AG04450 (cell line): ENCODE measurements at regions not wholly inside any gene's neighbourhood (a gene's known extent, or its start where the extent isn't known, plus 50 kb on each side); places are given as distances from the start of the nearest gene placed in this dataset.

Source experiments
- CTCF ChIA-PET: fragments of 300-600, 350-600 bp; formaldehyde crosslinking; extraction: SDS; loops from one replicate; lab custom pipeline; 2022; ENCODE audit warnings: antibody characterized with exemption, inconsistent platforms; lab: Charles Lee
- POLR2A ChIA-PET: fragments of 350-600 bp; formaldehyde crosslinking; extraction: SDS; loops from one replicate; lab custom pipeline; 2021; ENCODE audit warnings: antibody characterized with exemption, inconsistent platforms; lab: Yijun Ruan, JAX
- DNase-seq: peaks from one replicate; pipeline ENCODE4 v3.0.0-alpha.2; 2011; ENCODE audit warnings: low read depth, low spot score
- H3K27ac ChIP-seq: one replicate; pipeline ENCODE4 v1.5.1; 2012; ENCODE audit warnings: low read depth, low read length, control low read depth
- H3K27me3 ChIP-seq: one replicate; pipeline ENCODE4 v1.6.0; 2012; ENCODE audit warnings: low read length; ENCODE audit not compliant: control insufficient read depth, insufficient read depth
- H3K4me3 ChIP-seq: 2 replicates; pipeline ENCODE4 v1.5.1; 2011; ENCODE audit warnings: mild to moderate bottlenecking, low read depth, low read length, control low read depth
- H3K9me3 ChIP-seq: 2 replicates; pipeline ENCODE4 v1.5.1; 2012; ENCODE audit warnings: low read length; ENCODE audit not compliant: control insufficient read depth, insufficient read depth
- CTCF ChIP-seq: IDR thresholded peaks from 2 replicates; pipeline ENCODE4 v1.5.1; 2011; ENCODE audit warnings: low read depth, low read length, control low read depth, inconsistent platforms

- ChIA-PET CTCF (no interaction called here), POLR2A (no interaction called here)
- Histone ChIP-seq H3K27me3 (no peaks in the 10 kb centered on the region), H3K9me3 (no peaks in the 10 kb centered on the region), H3K4me3 (no peak overlapping the region), H3K27ac (no peak overlapping the region)
- TF ChIP-seq CTCF, result no peak
- no peak for DNase-seq
These were observed 227.3 kb upstream of the GLRA1 start for GRCh38 chr5:152151940-152152339.

- Histone ChIP-seq H3K27ac (no peak overlapping the region), H3K4me3 (no peak overlapping the region), H3K27me3 (no peaks in the 10 kb centered on the region), H3K9me3 (no peaks in the 10 kb centered on the region)
- CTCF ChIA-PET, result interaction anchor here (0.6 kb wide), 1 partner anchor 222 kb away, joined by 6 read pairs; no protein-coding TSS in a partner anchor
- POLR2A ChIA-PET, result no interaction called here
- DNase-seq, result no peak
- no peak for TF ChIP-seq CTCF
These were observed 226.5 kb upstream of the GLRA1 start for GRCh38 chr5:152151113-152151512.

GRCh38 chr5:152147286-152147685, 222.6 kb upstream of the GLRA1 start:
- no peak for TF ChIP-seq CTCF
- POLR2A ChIA-PET, result no interaction called here
- CTCF ChIA-PET, result interaction anchor here (1.4 kb wide), 1 partner anchor 322 kb away, joined by 5 read pairs; no protein-coding TSS in a partner anchor
- no peak for DNase-seq
- no peak overlapping the region for H3K4me3 ChIP-seq
- H3K9me3 ChIP-seq, result no peaks in the 10 kb centered on the region
- no peaks in the 10 kb centered on the region for H3K27me3 ChIP-seq
- no peak overlapping the region for H3K27ac ChIP-seq

GRCh38 chr5:152146566-152146965, 221.9 kb upstream of the GLRA1 start:
- ChIA-PET CTCF (interaction anchor here (12.1 kb wide), 1 partner anchor 322 kb away, joined by 373 read pairs; no protein-coding TSS in a partner anchor), POLR2A (no interaction called here)

GRCh38 chr5:152144556-152144955, 219.9 kb upstream of the GLRA1 start:
- H3K27me3 ChIP-seq, result no peaks in the 10 kb centered on the region
- ChIA-PET CTCF (interaction anchor here (1.3 to 12.1 kb wide), 2 partner anchors 320 to 328 kb away, joined by 4 to 373 read pairs; no protein-coding TSS in a partner anchor), POLR2A (no interaction called here)
- H3K27ac ChIP-seq, result no peak overlapping the region
- H3K9me3 ChIP-seq, result no peaks in the 10 kb centered on the region
- TF ChIP-seq CTCF, result no peak
- no peak for DNase-seq
- no peak overlapping the region for H3K4me3 ChIP-seq

More at GRCh38 chr5:152146566-152146965, 221.9 kb upstream of the GLRA1 start:
- Histone ChIP-seq H3K27ac (no peak overlapping the region), H3K9me3 (no peaks in the 10 kb centered on the region), H3K4me3 (no peak overlapping the region), H3K27me3 (no peaks in the 10 kb centered on the region)
- DNase-seq, result no peak
- TF ChIP-seq CTCF, result no peak
